WI38 (cell line): ENCODE measurements at regions not wholly inside any gene's neighbourhood (a gene's known extent, or its start where the extent isn't known, plus 50 kb on each side); places are given as distances from the start of the nearest gene placed in this dataset.

Source experiments
- H3K4me3 ChIP-seq: 2 replicates; pipeline ENCODE4 v1.5.1; 2011; ENCODE audit warnings: low read depth, mild to moderate bottlenecking, control low read depth, low read length
- CTCF ChIP-seq: IDR thresholded peaks from 2 replicates; pipeline ENCODE4 v1.5.1; 2012; ENCODE audit warnings: low read depth, mild to moderate bottlenecking, control low read depth, low read length

GRCh38 chr2:234849678-234850077 is 102.1 kb upstream of the SH3BP4 start:
- TF ChIP-seq CTCF = no peak

GRCh38 chr2:234848578-234848977 is 103.2 kb upstream of the SH3BP4 start:
- H3K4me3 ChIP-seq = no peak overlapping the region
- no peak for TF ChIP-seq CTCF

More at GRCh38 chr2:234849678-234850077, 102.1 kb upstream of the SH3BP4 start:
- H3K4me3 ChIP-seq = no peak overlapping the region

GRCh38 chr2:234847639-234848038 is 104.2 kb upstream of the SH3BP4 start:
- no peak overlapping the region for H3K4me3 ChIP-seq
- no peak for TF ChIP-seq CTCF

GRCh38 chr2:234847364-234847635 is 104.5 kb upstream of the SH3BP4 start:
- no peak for TF ChIP-seq CTCF
- H3K4me3 ChIP-seq = no peak overlapping the region

GRCh38 chr2:234846599-234847363 is 105.0 kb upstream of the SH3BP4 start:
- H3K4me3 ChIP-seq = no peak overlapping the region
- TF ChIP-seq CTCF = no peak

- no peak for TF ChIP-seq CTCF
Observed at GRCh38 chr2:234845602-234846590, 105.9 kb upstream of the SH3BP4 start.

GRCh38 chr2:234843411-234843810 is 108.4 kb upstream of the SH3BP4 start:
- TF ChIP-seq CTCF = no peak
- H3K4me3 ChIP-seq = no peak overlapping the region

More at GRCh38 chr2:234845602-234846590, 105.9 kb upstream of the SH3BP4 start:
- no peak overlapping the region for H3K4me3 ChIP-seq
